HG03457 (cell line): ENCODE measurements at regions not wholly inside any gene's neighbourhood (a gene's known extent, or its start where the extent isn't known, plus 50 kb on each side); places are given as distances from the start of the nearest gene placed in this dataset.

Experiments
- ATAC-seq: cut with Tn5 transposase; IDR thresholded peaks from one replicate; pipeline ENCODE4 v1.9.1; 2021; ENCODE audit warnings: moderate number of reproducible peaks; ENCODE audit not compliant: unreplicated experiment

- ATAC-seq, result no peak
Measured at GRCh38 chr7:132733860-132734259, 157.6 kb upstream of the PLXNA4 start.

DNA sequence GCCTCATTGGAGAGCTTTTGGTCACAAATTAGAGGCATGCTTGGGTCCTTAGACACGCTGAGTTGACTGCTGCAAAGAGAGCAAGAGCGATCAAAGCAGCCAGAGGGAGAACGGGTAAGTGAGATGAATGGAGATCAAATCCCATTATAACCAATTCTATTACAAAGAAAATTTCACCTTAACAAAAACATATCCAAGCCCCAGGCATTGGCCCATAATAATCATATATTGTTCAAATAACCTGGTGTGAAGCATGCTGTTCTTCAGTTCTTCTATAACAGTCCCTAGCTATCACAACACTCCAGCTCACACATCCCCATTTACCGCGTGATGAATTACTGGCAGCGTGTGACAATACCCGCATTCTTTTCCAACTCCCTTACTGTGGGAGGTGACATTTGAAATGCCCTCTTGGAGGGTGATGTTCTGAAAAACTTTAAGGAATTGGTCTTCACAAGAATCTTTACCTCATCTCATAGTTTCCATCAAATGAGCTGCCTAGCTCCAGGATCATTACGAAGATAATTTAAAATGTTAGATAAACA lies 156.1 kb upstream of the PLXNA4 start:
- no peak for ATAC-seq

DNA sequence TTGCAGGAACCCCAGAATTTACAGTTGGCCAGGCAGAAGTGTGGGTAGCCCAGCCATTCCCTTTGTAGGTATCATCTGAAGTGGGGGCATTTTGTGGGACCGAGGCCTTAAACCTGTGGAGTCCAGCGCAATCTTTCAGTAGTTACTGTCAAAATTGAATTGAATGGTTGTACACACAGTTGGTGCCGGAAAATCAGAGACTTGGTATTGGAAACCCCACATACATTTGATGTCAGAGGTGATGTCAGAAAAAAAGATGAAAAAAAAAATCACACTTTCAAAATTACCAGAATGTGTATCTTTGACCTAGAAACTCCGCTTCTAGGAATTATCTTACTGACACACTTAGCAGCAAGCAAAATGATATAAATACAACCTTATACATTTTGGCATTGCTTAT lies 153.8 kb upstream of the PLXNA4 start:
- ATAC-seq, result no peak

DNA sequence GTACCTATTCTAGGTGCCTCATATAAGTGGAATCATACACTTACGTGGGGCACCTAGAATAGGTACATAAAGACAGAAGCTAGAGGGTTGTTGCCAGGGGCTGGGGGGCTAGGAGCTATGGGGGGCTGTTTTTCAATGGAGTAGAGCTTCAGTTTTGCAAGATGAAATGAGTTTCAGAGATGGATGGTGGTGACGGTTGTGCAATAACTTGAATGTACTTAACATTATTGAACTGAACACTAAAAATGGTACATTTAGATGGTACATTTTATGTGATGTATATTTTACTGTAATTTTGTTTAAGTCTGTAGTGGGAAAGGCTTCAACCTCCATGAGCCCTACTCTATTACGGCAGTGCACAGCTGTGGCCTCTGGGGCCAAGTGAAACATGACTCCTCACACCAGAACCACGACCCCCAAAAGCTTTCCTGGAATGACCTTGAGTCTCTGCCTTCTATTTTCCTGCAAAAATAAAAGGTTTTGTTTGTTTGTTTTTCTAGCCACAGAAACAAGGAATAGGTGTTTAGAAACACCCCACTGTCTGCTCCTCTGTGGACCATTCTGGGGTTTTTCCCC lies 147.3 kb upstream of the PLXNA4 start:
- no peak for ATAC-seq

- no peak for ATAC-seq
Measured at GRCh38 chr7:132720835-132721234, 144.6 kb upstream of the PLXNA4 start.

DNA sequence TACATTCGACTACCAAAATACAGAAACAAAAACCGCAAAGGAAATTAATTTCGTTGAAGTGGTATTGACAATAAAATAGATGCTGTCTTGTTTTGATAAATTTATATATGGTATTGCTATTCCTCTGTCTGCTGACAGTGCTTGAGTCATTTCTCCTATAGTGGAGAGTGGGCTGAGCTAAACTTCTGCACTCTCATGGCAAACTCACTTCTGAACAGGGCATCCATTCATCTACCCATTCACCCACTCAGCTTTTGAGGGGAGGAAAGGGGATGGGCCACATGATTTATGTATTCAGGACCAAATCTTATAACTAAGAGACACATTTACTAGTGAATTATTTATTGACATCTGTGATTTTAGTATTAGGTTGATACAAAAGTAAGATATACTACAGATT lies 137.6 kb upstream of the PLXNA4 start:
- ATAC-seq, result no peak

- ATAC-seq, result no peak
Measured at GRCh38 chr7:132709971-132710567, 133.8 kb upstream of the PLXNA4 start.

DNA sequence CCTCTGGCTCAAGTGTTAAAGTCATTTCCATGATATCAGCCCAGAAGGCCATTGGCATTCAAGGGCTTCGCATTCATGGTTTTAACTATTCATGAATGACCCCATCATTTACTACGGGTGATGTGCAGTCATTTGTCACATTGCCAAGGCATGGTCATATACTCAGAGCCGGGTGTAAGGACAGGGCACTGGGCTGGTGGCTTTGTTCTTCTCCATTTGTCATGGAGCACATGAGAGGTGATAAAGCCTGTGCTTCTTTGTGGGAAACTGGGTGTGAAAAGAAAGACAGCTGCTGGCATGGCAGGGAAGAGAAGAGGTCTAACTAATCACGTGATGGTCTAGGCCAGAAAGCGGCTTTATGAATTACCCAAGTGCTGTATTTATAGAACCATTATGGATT lies 132.2 kb upstream of the PLXNA4 start:
- ATAC-seq, result no peak

- ATAC-seq, result no peak
Measured at GRCh38 chr7:132705146-132705545, 128.9 kb upstream of the PLXNA4 start.

DNA sequence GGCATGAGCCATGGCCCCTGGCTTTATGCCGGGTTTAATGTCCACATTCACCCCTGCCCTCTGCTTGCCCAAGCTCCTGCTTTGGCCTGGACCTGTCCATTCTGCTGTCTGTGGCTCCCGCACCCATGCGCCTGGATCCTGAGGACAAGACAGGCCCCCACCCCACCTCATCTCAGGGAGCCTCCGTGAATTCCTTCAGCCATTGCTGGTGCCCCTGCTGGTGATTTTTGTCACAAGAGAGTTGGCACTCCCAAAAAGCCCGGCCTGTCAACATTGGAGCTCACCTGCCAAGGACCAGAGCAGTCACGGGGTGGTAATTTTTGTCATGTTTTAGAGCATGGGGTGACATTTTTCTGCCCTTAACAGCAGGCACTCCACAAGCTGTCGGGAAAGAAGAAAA lies 127.5 kb upstream of the PLXNA4 start:
- ATAC-seq, result no peak

DNA sequence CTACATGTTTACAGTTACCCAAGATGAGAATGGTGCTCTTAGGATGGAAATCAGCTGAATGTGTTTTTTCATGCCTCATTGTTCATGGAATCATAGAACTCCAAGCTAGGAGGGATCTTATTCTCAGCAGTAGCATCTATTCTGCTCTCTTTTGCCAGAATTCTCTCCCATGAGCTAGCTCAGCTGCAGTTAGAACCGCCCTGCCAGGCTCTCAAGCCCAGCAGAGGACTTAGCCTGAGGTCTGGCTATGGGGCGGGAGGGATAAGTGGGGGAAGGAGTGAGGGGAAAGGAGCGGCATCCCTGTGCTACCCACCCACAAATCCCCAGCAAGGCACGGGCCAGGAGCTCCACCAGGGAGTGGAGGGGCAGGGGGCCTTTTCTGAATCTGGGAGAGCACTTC lies 120.7 kb upstream of the PLXNA4 start:
- no peak for ATAC-seq

DNA sequence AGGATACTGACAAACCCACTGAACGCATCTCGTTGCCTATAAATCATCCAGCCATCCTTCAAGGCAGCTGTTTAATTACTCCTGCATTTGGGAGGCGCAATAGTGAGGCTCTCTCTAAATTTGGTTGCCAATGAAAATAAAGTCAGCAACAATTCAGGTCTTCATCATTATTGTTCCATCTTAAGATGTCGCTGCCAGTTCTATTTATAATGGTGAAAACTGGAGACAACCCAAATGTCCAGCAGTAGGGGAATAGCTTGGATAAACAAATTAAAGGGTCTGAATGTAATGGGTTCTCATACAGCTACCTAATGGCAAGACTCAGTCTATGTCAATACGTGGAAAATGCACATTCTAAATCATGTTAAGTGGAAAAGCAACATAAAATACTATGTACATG lies 120.1 kb upstream of the PLXNA4 start:
- no peak for ATAC-seq

- ATAC-seq, result no peak
Measured at GRCh38 chr7:132691201-132691600, 114.9 kb upstream of the PLXNA4 start.

GRCh38 chr7:132690174-132690573 lies 113.9 kb upstream of the PLXNA4 start:
- no peak for ATAC-seq

GRCh38 chr7:132687981-132688383 lies 111.7 kb upstream of the PLXNA4 start:
- no peak for ATAC-seq

- no peak for ATAC-seq
Measured at GRCh38 chr7:132687016-132687415, 110.7 kb upstream of the PLXNA4 start.

DNA sequence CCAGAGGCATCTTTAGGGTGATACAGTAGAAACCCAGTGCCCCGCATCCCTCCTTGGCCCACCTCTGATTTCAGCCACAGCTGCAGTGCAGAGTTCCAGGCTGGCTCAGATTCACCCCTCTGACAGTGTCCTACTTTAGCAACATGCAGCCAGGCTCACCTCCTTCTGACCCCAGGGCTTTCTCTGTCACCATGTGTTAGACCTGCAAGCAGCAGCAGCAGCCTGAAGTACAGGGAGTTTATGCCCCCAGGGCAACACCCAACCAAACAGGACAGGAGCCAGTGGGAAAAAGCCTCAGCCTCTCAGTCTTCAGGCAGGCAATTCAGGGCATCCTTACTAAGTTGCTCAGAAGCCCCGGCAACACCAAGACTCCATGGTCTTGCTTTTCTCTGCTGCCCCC lies 109.0 kb upstream of the PLXNA4 start:
- no peak for ATAC-seq

DNA sequence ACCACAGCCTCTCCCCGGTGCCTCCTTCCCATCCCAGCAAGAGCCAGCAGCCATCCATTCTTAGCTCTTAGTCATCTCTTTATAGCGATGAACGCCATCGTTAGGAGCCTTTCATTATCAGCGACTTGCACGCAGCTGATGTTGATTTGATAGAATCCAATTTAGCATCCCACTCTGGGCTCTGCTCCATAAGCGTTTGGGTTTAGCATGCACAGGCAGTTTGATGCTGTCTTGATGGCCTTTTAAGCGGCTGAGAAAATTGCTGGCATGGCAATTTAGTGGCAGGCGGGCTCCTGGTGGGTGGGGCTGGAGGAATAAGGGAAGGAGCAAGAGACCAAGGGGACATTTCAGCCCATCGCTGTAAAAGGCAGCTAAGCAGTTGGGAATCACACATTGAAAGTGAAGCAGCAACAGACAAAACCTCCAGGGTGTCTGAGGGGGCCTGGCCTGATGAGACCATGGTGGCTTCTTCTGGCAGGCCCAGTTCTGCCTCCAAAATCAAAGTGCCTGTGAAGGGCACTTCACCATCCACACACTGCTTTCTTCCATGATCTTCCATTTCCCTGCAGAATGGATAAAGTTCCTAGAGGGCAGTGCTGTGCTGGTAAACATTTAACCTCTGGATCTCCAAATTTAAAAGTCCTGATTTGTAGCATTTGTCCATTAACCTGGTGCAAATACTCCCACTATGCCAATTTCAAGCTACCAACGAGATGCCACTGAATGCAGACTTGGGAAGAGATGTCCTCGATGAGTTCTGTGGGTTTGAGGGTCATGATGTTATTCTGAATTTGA lies 107.8 kb upstream of the PLXNA4 start:
- ATAC-seq, result no peak

GRCh38 chr7:132681951-132682350 lies 105.7 kb upstream of the PLXNA4 start:
- no peak for ATAC-seq

- ATAC-seq, result no peak
Measured at GRCh38 chr7:132680590-132680989, 104.3 kb upstream of the PLXNA4 start.

DNA sequence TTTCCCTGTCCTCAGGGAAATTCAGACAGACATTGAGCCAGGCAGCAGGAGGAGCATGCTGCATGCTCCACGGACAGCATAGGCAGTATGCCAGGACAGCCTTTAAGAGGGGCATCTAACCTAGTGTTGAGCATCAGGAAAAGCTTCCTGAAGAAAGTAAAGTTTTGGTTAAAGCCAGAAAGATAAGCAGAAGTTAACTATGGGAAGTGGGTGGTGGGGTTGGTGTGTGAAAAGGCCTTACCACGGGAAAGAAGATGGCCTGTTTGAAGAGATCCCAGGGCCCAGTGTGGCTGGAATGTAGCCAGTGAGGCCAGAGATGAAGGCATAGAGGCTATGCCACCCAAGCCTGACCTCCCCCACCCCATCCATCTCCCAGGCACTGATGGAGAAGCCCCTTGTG lies 102.4 kb upstream of the PLXNA4 start:
- ATAC-seq, result no peak

- ATAC-seq, result no peak
Measured at GRCh38 chr7:132677918-132678317, 101.6 kb upstream of the PLXNA4 start.
